Natural killer cell (primary cell): ENCODE measurements at regions not wholly inside any gene's neighbourhood (a gene's known extent, or its start where the extent isn't known, plus 50 kb on each side); places are given as distances from the start of the nearest gene placed in this dataset.

Experiments used
- ATAC-seq, 3 donors: fragments of 150-1000 bp in 2 of 3; fragments of 200-7000 bp in 1 of 3; cut with Tn5 transposase; 1 replicate in 1 of 3; 2 replicates in 2 of 3; pipeline ENCODE4 v1.10.0; 2021; ENCODE audit warnings: mild to moderate bottlenecking in 2 of 3, moderate library complexity in 2 of 3
- DNase-seq, 2 donors: peaks; one replicate each; pipeline versions ENCODE4 v3.0.0 to v3.0.0-alpha.2; 2013 to 2021; ENCODE audit warnings: mixed read lengths in 1 of 2
- H3K27ac ChIP-seq: one replicate; pipeline ENCODE4 v1.5.1; 2013; ENCODE audit warnings: mild to moderate bottlenecking, low read length
- H3K27me3 ChIP-seq: one replicate; pipeline ENCODE4 v1.6.1; 2013; ENCODE audit warnings: low read length; ENCODE audit not compliant: control insufficient read depth, insufficient read depth
- H3K36me3 ChIP-seq: one replicate; pipeline ENCODE4 v1.6.1; 2013; ENCODE audit warnings: low read length; ENCODE audit not compliant: control insufficient read depth, insufficient read depth
- H3K4me1 ChIP-seq: one replicate; pipeline ENCODE4 v1.6.1; 2013; ENCODE audit warnings: low read length; ENCODE audit not compliant: control insufficient read depth, insufficient read depth
- H3K4me3 ChIP-seq: one replicate; pipeline ENCODE4 v1.5.1; 2013; ENCODE audit warnings: low read length
- H3K9me3 ChIP-seq: one replicate; pipeline ENCODE4 v1.6.1; 2013; ENCODE audit warnings: low read length; ENCODE audit not compliant: control insufficient read depth, insufficient read depth
- H3K27ac Mint-ChIP-seq, 2 donors: one replicate each; pipeline ENCODE4 v1.8.0; 2022; ENCODE audit warnings: mild to moderate bottlenecking in 2 of 2, mixed read lengths in 2 of 2, moderate library complexity in 1 of 2
- H3K27me3 Mint-ChIP-seq, 2 donors: one replicate each; pipeline ENCODE4 v1.8.0; 2022; ENCODE audit warnings: low read depth in 2 of 2, mixed read lengths in 2 of 2
- H3K36me3 Mint-ChIP-seq: one replicate; pipeline ENCODE4 v1.8.0; 2022; ENCODE audit warnings: mixed read lengths
- H3K4me1 Mint-ChIP-seq, 2 donors: one replicate each; pipeline ENCODE4 v1.8.0; 2022; ENCODE audit warnings: mixed read lengths in 2 of 2
- H3K4me3 Mint-ChIP-seq: one replicate; pipeline ENCODE4 v1.8.0; 2022; ENCODE audit warnings: mild to moderate bottlenecking, moderate library complexity, mixed read lengths
- H3K9me3 Mint-ChIP-seq, 2 donors: one replicate each; pipeline ENCODE4 v1.8.0; 2022; ENCODE audit warnings: mixed read lengths in 2 of 2
- WGBS: methylation state at CpG from one replicate; pipeline ENCODE4 v1.1.7; 2013; ENCODE audit warnings: missing lambda C conversion rate; ENCODE audit not compliant: insufficient coverage; 5-methylcytosine and 5-hydroxymethylcytosine counted together
- intact Hi-C: fragments of 100-400 bp; cut with micrococcal nuclease; formaldehyde crosslinking; loops from one replicate; pipeline ENCODE4 v1.14.2; 2022
- TF ChIP-seq, protein P1 (sequence below): fragments of 200-600 bp; IDR thresholded peaks from one replicate; pipeline ENCODE4 v1.8.0; 2022; ENCODE audit warnings: antibody characterized with exemption

DNA sequence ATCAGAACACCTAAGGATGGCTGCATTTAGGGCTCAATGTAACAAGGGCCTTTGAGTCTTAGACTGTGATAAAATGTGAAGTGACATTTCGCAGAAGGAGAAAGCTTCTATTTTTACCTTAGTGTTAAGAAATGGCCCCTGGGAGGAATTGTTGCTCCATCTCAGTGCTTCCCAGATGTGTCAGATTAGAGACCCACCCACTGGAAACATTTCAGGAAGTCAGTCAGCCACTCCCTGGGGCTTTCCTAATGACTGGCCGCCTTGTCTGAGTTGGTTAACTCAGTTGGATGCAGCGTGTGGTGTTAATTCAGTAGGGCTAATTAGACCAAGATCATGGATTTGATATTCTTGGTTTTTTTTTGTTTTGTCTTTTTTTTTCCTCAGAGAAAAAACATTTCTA lies 355.9 kb downstream of the PIK3C3 start:
- Mint-ChIP-seq H3K27ac (no peak overlapping the region), H3K9me3 (peaks cover 2% of the 10 kb centered on the region in 2 donors), H3K36me3 (no peaks in the 10 kb centered on the region), H3K27me3 (no peaks in the 10 kb centered on the region), H3K4me1 (no peaks in the 10 kb centered on the region), H3K4me3 (no peak overlapping the region)
- H3K27ac ChIP-seq: no peak overlapping the region
- DNase-seq: no peak
- no peaks in the 10 kb centered on the region for H3K27me3 ChIP-seq
- H3K4me3 ChIP-seq: no peak overlapping the region
- H3K36me3 ChIP-seq: no peaks in the 10 kb centered on the region
- no peaks in the 10 kb centered on the region for H3K9me3 ChIP-seq
- intact Hi-C loops: no loop called here
- no peaks in the 10 kb centered on the region for H3K4me1 ChIP-seq
- WGBS: 85% methylated on average over 3 of the region's 3 CpGs
- TF ChIP-seq, protein P1, sequence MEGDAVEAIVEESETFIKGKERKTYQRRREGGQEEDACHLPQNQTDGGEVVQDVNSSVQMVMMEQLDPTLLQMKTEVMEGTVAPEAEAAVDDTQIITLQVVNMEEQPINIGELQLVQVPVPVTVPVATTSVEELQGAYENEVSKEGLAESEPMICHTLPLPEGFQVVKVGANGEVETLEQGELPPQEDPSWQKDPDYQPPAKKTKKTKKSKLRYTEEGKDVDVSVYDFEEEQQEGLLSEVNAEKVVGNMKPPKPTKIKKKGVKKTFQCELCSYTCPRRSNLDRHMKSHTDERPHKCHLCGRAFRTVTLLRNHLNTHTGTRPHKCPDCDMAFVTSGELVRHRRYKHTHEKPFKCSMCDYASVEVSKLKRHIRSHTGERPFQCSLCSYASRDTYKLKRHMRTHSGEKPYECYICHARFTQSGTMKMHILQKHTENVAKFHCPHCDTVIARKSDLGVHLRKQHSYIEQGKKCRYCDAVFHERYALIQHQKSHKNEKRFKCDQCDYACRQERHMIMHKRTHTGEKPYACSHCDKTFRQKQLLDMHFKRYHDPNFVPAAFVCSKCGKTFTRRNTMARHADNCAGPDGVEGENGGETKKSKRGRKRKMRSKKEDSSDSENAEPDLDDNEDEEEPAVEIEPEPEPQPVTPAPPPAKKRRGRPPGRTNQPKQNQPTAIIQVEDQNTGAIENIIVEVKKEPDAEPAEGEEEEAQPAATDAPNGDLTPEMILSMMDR: no peak
- ATAC-seq: no peak

DNA sequence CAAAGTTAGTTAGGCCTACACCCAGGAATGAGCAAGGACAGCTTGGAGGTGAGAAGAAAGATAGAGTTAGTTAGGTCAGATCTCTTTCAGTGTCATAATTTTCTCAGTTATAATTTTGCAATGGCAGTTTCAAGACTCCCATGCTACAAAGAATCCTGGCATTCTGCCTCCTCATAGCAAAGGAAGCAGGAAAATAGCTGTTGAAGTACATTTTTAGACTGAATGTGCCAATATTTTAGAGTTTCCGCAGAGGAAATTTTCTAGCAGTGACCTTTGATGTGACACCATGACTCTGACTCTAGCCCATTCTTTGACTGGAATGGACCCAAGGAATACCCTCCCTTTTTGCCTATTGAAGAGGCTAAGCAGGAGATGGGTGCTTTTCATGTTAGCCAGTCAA lies 371.7 kb downstream of the PIK3C3 start:
- Histone ChIP-seq H3K27me3 (no peaks in the 10 kb centered on the region), H3K27ac (no peak overlapping the region), H3K4me3 (no peak overlapping the region), H3K36me3 (no peaks in the 10 kb centered on the region), H3K9me3 (peaks cover 4% of the 10 kb centered on the region), H3K4me1 (no peaks in the 10 kb centered on the region)
- TF ChIP-seq, protein P1: no peak
- no peaks in the 10 kb centered on the region for H3K27me3 Mint-ChIP-seq
- no peak overlapping the region for H3K27ac Mint-ChIP-seq
- no peak overlapping the region for H3K4me3 Mint-ChIP-seq
- peaks cover 5 to 9% of the 10 kb centered on the region in 2 donors for H3K9me3 Mint-ChIP-seq
- H3K36me3 Mint-ChIP-seq: no peaks in the 10 kb centered on the region
- intact Hi-C loops: no loop called here
- ATAC-seq: no peak
- no peaks in the 10 kb centered on the region for H3K4me1 Mint-ChIP-seq
- 86% methylated on average over 1 of the region's 1 CpG for WGBS
- no peak for DNase-seq

DNA sequence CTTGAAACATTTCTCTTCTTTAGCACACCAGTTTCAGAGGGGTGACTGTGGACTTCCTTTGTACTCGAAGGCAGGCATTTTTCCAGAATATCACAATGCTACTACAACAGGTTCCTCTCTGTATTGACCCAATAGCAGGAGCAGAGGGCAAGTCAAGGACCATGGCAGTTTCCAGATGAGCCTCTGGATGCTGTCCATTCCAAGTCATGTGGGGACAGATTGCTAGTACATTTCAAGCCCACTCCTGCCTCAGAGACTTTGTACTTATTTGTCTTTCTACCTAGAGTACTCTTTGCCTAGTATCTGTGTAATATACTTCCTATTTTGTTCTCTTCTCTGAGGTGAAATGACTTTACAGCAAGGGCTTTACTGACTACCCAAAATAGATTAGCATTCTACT lies 373.9 kb downstream of the PIK3C3 start:
- ATAC-seq: no peak
- Mint-ChIP-seq H3K27ac (no peak overlapping the region), H3K4me1 (no peaks in the 10 kb centered on the region), H3K4me3 (no peak overlapping the region), H3K36me3 (peaks cover 6% of the 10 kb centered on the region), H3K27me3 (no peaks in the 10 kb centered on the region), H3K9me3 (peaks cover 12 to 14% of the 10 kb centered on the region in 2 donors)
- no peak overlapping the region for H3K4me3 ChIP-seq
- H3K4me1 ChIP-seq: no peaks in the 10 kb centered on the region
- intact Hi-C loops: no loop called here
- peaks cover 4% of the 10 kb centered on the region for H3K9me3 ChIP-seq
- WGBS: 55% methylated on average over 1 of the region's 1 CpG
- no peaks in the 10 kb centered on the region for H3K36me3 ChIP-seq
- TF ChIP-seq, protein P1: no peak
- no peaks in the 10 kb centered on the region for H3K27me3 ChIP-seq
- DNase-seq: no peak
- no peak overlapping the region for H3K27ac ChIP-seq

DNA sequence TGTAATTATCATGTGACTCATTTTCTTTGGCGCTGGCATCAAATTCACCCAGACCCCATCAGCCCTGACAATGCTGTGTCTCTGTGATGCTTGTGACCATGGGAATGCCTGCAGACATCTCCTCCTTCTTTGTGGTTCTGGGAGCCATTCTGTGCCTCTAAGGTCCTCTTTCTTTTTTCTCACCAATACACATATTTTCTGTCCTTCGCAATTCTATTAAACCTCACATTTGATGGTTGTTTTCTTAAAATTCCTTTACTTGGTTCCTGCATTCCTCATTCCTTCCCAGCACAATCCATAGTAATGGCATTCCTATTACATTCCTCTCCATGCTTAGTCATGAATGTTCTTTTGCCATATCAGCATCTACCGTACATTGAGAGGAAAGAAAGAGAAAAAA lies 375.3 kb downstream of the PIK3C3 start:
- intact Hi-C loops: no loop called here
- H3K4me1 Mint-ChIP-seq: no peaks in the 10 kb centered on the region
- peaks cover 4% of the 10 kb centered on the region for H3K9me3 ChIP-seq

More for the DNA sequence above, 375.3 kb downstream of the PIK3C3 start:
- peaks cover 11% of the 10 kb centered on the region for H3K36me3 Mint-ChIP-seq
- Histone ChIP-seq H3K27ac (no peak overlapping the region), H3K4me1 (no peaks in the 10 kb centered on the region), H3K36me3 (no peaks in the 10 kb centered on the region), H3K27me3 (no peaks in the 10 kb centered on the region), H3K4me3 (no peak overlapping the region)
- ATAC-seq: no peak
- no peaks in the 10 kb centered on the region for H3K27me3 Mint-ChIP-seq
- no peak overlapping the region for H3K4me3 Mint-ChIP-seq
- DNase-seq: no peak
- H3K27ac Mint-ChIP-seq: no peak overlapping the region
- TF ChIP-seq, protein P1: no peak
- 94% methylated on average over 3 of the region's 3 CpGs for WGBS
- peaks cover 13 to 17% of the 10 kb centered on the region in 2 donors for H3K9me3 Mint-ChIP-seq
